HG02798 (cell line): ENCODE measurements at regions not wholly inside any gene's neighbourhood (a gene's known extent, or its start where the extent isn't known, plus 50 kb on each side); places are given as distances from the start of the nearest gene placed in this dataset.

Experiments used
- ATAC-seq: cut with Tn5 transposase; IDR thresholded peaks from one replicate; pipeline ENCODE4 v1.9.1; 2021; ENCODE audit warnings: mild to moderate bottlenecking; ENCODE audit not compliant: unreplicated experiment, poor library complexity

- ATAC-seq = no peak
Measured at GRCh38 chr3:105051972-105052371, 314.7 kb upstream of the ALCAM start.

- ATAC-seq = no peak
Measured at GRCh38 chr3:105062853-105063252, 303.9 kb upstream of the ALCAM start.

- no peak for ATAC-seq
Measured at GRCh38 chr3:105065895-105066839, 300.5 kb upstream of the ALCAM start.

- no peak for ATAC-seq
Measured at GRCh38 chr3:105067361-105067760, 299.3 kb upstream of the ALCAM start.

- no peak for ATAC-seq
Measured at GRCh38 chr3:105077060-105077822, 289.5 kb upstream of the ALCAM start.

GRCh38 chr3:105083945-105084344 is 282.8 kb upstream of the ALCAM start:
- no peak for ATAC-seq

- ATAC-seq = no peak
Measured at GRCh38 chr3:105085506-105085905, 281.2 kb upstream of the ALCAM start.

- peak; percentile 52 for ATAC-seq
Measured at GRCh38 chr3:105093371-105094252, 273.1 kb upstream of the ALCAM start.

GRCh38 chr3:105094588-105094987 is 272.1 kb upstream of the ALCAM start:
- ATAC-seq = no peak

- ATAC-seq = no peak
Measured at GRCh38 chr3:105096071-105096470, 270.6 kb upstream of the ALCAM start.

GRCh38 chr3:105101603-105102002 is 265.1 kb upstream of the ALCAM start:
- no peak for ATAC-seq

- no peak for ATAC-seq
Measured at GRCh38 chr3:105103139-105103538, 263.6 kb upstream of the ALCAM start.

GRCh38 chr3:105108823-105109222 is 257.9 kb upstream of the ALCAM start:
- no peak for ATAC-seq

GRCh38 chr3:105118905-105119304 is 247.8 kb upstream of the ALCAM start:
- no peak for ATAC-seq

GRCh38 chr3:105119801-105120340 is 246.8 kb upstream of the ALCAM start:
- ATAC-seq = no peak

GRCh38 chr3:105130911-105131310 is 235.8 kb upstream of the ALCAM start:
- ATAC-seq = no peak

GRCh38 chr3:105137911-105138310 is 228.8 kb upstream of the ALCAM start:
- no peak for ATAC-seq

- ATAC-seq = no peak
Measured at GRCh38 chr3:105139881-105140560, 226.7 kb upstream of the ALCAM start.

GRCh38 chr3:105140899-105141367 is 225.8 kb upstream of the ALCAM start:
- no peak for ATAC-seq
